HUES6 (cell line): ENCODE measurements at regions not wholly inside any gene's neighbourhood (a gene's known extent, or its start where the extent isn't known, plus 50 kb on each side); places are given as distances from the start of the nearest gene placed in this dataset.

ENCODE experiments used
- H3K27ac ChIP-seq: 2 replicates; pipeline ENCODE4 v1.7.0; 2013; ENCODE audit warnings: low read depth, mild to moderate bottlenecking, low read length, inconsistent platforms
- H3K27me3 ChIP-seq: 2 replicates; pipeline ENCODE4 v1.6.1; 2013; ENCODE audit warnings: low read length; ENCODE audit not compliant: control insufficient read depth, insufficient read depth
- H3K36me3 ChIP-seq: 2 replicates; pipeline ENCODE4 v1.6.1; 2013; ENCODE audit warnings: low read length; ENCODE audit not compliant: control insufficient read depth, insufficient read depth
- H3K4me1 ChIP-seq: 2 replicates; pipeline ENCODE4 v1.6.1; 2013; ENCODE audit warnings: low read length; ENCODE audit not compliant: control insufficient read depth, insufficient read depth
- H3K4me3 ChIP-seq: 2 replicates; pipeline ENCODE4 v1.5.1; 2013; ENCODE audit warnings: low read depth, low read length
- H3K9ac ChIP-seq: one replicate; pipeline ENCODE4 v1.6.1; 2013; ENCODE audit warnings: mild to moderate bottlenecking, low read length
- H3K9me3 ChIP-seq: 2 replicates; pipeline ENCODE4 v1.6.1; 2013; ENCODE audit warnings: low read depth, low read length; ENCODE audit not compliant: control insufficient read depth, insufficient read depth

DNA sequence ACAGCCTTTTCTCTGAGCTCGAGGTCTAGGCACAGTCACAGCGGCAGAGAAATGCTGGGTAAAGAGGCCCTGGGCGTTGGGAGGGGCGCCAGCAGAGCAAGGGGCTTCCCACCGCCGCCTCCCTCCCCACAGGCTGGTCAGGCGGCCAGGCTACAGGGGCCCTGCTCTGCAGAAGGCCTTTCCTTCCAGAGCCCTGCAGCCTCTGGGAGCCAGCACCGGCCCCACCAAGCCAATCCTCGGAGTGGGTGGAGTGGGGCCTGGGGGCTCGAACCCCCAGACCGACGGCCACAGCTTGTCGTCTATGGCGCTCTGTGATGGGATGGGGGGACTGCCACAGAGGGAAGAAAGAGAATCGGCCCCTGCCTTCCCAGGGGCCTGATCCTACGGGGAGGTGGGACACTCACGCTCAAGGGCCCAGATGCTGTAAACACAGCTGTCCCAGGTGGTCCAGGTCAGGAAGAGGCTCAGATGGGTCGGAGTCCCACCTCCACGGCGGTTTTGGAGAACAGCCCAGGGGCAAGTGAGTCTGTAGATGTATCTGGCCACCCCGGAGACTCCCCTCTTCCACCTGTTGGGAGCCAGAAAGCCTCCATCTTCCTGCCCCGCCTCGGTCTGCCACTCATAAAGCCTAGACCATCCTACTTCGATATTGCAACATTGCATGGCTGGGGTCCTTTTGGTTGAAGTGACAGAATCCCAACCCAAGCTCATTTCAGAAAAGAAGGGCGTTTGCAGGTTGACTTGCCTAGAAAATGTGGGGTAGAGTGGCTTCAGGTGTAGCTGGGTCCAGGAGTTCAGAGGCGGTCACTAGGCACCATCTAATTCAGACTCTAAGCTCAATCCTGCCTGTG is 95.6 kb downstream of the SIK1 start:
- Histone ChIP-seq H3K27me3 (0 out of 2 replicates have a peak, but pooled peaks cover 3% of the 10 kb centered on the region), H3K27ac (no peak overlapping the region), H3K4me3 (no peak overlapping the region)

DNA sequence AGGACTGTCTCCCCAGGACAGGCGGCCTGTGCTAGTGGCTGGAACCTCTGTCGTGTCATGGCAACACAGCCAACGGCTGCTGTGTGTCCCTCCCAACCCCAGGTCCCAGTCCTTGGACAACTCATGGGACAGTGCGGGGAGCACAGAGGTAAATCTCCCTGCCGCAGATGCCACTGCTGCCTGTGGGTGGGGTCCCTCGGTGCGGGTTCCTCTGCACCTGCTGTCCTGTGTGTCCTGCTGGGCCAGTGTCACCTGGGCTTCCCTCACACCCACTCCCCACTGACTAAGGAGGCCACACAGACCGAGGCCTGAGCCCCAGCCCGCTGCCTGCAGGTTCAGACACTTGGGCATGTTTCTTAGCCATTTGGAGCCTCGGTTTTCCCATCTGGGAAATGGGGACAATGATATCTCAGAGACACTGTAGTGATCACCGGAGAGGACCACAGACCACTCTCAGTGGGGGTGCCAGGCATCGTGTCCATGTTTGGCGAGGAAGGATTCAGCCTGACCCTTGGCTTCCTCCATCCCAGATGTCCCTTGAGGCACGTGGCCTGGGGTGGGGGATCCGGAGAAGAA is 96.5 kb downstream of the SIK1 start:
- Histone ChIP-seq H3K27me3 (0 out of 2 replicates have a peak, but pooled peaks cover 3% of the 10 kb centered on the region), H3K9me3 (no peaks in the 10 kb centered on the region), H3K27ac (no peak overlapping the region), H3K4me1 (peaks cover 17% of the 10 kb centered on the region), H3K36me3 (no peaks in the 10 kb centered on the region), H3K4me3 (no peak overlapping the region), H3K9ac (no peak overlapping the region)

More for the DNA sequence above, 95.6 kb downstream of the SIK1 start:
- H3K9me3 ChIP-seq = no peaks in the 10 kb centered on the region
- H3K36me3 ChIP-seq = no peaks in the 10 kb centered on the region
- peaks cover 17% of the 10 kb centered on the region for H3K4me1 ChIP-seq
- H3K9ac ChIP-seq = no peak overlapping the region

DNA sequence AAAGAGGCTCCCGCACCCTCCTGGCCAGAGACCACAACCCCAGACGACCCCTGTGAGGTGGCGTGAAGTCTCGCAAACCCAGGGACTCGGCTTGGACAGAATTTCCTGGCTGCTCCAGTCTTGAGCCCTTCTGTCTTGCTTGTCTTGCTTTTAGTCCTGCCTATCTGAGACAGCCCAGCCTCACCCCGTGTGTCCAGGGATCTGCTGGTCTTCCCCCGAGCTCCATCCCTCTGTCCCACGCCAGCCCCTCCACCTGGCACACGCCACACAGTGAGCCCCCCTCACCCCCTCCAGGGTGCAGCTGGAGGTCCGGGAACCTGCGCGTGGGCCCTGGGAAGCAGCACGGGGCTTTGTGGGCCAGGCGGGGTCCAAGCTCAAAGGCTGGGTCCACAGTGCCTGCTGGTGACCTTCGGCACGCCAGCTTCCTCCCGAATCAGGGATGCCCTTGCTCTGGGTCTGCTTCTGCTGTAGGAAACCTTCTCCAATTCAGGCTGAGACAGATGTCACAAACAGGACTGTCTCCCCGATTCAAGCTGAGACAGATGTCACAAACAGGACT is 97.1 kb downstream of the SIK1 start:
- Histone ChIP-seq H3K9me3 (no peaks in the 10 kb centered on the region), H3K36me3 (no peaks in the 10 kb centered on the region), H3K4me1 (peaks cover 17% of the 10 kb centered on the region), H3K27me3 (0 out of 2 replicates have a peak, but pooled peaks cover 3% of the 10 kb centered on the region), H3K27ac (no peak overlapping the region), H3K4me3 (no peak overlapping the region), H3K9ac (no peak overlapping the region)

DNA sequence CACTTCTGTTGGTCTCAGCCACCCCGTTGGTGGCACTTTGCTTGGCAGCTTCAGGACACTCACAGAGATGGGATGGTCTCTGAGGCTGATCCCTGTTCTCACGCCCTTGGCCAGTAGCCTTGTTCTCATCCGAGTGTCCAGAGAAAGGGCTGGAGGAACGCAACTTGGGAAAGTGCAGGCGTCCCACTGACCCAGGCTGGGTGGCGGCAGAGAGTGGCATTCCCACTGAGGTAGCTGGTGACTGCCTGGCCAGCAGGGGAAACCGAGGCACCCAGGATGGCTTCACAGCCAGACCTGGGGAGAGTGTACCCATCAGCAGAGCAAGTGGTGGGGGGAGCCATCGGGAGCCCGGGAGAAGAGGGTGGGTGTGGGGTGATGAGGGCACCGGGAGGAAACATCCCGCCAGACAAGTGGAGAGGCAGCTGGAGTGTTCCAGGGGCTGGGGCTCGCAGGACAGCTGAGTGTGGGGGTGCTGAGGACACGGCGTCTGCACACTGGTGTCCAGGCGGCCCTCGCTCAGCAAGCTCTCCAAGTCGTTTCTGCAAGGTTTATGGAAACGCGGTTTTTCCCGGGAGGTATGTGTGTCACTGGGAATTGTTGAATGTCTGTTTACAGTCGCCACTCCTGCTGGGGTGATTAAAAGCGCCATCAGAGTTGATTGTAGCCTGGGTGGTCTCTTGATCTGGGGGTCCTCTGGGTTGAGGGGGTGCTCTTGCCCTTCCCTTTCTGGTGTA is 97.8 kb downstream of the SIK1 start:
- Histone ChIP-seq H3K4me1 (peaks cover 17% of the 10 kb centered on the region), H3K27ac (no peak overlapping the region), H3K9ac (no peak overlapping the region), H3K4me3 (no peak overlapping the region), H3K36me3 (no peaks in the 10 kb centered on the region), H3K9me3 (no peaks in the 10 kb centered on the region), H3K27me3 (0 out of 2 replicates have a peak, but pooled peaks cover 3% of the 10 kb centered on the region)

DNA sequence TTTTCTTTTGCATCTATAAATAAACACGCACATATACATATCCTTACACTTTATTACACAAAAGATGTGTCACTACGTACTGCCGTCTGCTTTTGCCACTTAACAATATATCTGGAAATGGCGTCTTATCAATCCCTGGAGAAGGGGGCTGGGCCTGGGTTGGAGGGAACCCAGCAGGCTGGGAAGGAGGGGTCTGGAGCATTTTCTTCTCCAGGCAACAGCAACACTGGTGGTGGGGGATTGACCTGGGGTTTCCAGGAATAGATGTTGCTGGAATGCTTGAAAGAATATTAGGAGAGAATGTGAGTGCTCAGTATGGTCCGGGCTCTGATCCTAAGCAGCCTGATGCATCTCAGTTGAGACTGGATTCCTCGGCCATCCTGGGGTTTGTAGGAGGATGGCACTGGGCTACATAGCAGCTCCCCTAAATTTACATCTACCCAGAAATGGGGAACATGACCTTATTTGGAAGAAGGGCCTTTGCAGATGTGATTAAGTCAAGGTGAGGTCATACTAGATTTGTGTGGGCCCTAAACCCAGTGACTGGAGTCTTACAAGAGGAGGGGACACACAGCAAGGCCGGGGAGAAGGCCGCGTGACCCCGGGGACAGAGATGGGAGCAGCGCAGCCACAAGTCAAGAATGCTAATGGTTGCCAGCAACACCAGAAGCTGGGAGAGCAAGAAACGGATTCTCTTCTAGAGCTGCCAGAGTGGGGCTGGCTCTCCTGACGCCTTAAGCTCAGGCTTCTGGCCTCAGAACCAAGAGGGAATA is 98.6 kb downstream of the SIK1 start:
- H3K9me3 ChIP-seq = no peaks in the 10 kb centered on the region
- no peak overlapping the region for H3K9ac ChIP-seq
- no peaks in the 10 kb centered on the region for H3K27me3 ChIP-seq
- no peak overlapping the region for H3K27ac ChIP-seq
- H3K4me1 ChIP-seq = peaks cover 9% of the 10 kb centered on the region
- H3K4me3 ChIP-seq = no peak overlapping the region
- no peaks in the 10 kb centered on the region for H3K36me3 ChIP-seq

DNA sequence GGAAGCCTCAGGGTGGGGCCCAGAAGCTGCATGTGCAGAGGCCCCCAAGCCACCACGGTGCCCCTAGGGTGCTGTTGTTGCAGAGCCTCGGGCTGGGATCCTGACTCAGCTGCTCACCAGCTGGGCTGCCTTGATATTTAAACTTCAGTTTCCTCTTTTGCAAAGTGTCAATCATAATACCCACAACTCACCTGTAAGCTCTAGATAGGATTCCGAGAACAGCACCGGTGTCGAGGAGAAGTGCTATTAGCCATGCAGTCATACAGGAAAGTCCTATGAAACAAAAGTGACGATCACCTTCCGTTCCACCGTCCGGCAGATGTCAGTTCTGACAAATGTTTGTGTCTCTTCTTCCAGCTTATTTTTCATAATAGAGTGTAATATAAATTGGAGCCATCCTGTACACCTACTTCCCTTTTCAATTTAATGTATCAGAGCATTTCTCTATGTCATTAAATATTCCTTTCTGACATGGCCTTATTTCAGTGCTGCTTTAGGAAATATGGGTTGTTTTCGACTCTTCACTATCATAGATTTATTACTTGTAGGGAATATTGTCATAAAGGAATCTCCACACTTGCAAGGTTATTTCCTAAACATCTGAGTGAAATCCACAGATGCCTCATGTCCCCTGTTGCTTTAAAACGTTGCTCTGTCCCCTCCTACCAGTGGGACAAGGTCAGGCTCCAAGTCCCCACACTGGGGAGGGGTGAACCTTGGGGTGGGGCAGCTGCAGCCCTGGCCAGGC is 100.8 kb downstream of the SIK1 start:
- Histone ChIP-seq H3K9me3 (no peaks in the 10 kb centered on the region), H3K4me3 (no peak overlapping the region), H3K27ac (no peak overlapping the region), H3K27me3 (no peaks in the 10 kb centered on the region), H3K36me3 (no peaks in the 10 kb centered on the region), H3K9ac (no peak overlapping the region), H3K4me1 (no peaks in the 10 kb centered on the region; the same call in 1 of the 2 replicates)

DNA sequence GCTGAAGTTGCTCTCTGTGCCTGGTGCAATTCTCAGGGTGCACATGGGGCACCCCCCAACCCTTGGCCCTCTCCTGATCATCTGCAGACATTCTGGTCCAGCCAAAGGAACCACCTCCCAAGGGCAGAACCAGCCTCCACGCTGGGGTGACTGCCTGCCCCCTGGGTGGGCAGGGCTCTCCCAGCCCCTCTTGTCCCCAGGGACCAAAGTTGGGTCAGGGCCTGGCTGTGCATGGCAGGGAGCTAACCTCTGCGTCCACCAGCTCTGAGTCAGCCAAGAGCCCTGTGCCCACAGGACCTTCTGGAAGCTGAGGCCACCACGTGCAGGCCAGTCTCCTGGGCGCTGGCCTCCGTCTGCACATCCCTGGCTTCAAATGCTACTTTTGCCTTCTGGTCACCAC is 101.9 kb downstream of the SIK1 start:
- H3K27me3 ChIP-seq = no peaks in the 10 kb centered on the region
- H3K4me3 ChIP-seq = no peak overlapping the region
- H3K9me3 ChIP-seq = no peaks in the 10 kb centered on the region
- no peaks in the 10 kb centered on the region; the same call in 1 of the 2 replicates for H3K4me1 ChIP-seq
- H3K9ac ChIP-seq = no peak overlapping the region
- H3K27ac ChIP-seq = no peak overlapping the region
- H3K36me3 ChIP-seq = no peaks in the 10 kb centered on the region

DNA sequence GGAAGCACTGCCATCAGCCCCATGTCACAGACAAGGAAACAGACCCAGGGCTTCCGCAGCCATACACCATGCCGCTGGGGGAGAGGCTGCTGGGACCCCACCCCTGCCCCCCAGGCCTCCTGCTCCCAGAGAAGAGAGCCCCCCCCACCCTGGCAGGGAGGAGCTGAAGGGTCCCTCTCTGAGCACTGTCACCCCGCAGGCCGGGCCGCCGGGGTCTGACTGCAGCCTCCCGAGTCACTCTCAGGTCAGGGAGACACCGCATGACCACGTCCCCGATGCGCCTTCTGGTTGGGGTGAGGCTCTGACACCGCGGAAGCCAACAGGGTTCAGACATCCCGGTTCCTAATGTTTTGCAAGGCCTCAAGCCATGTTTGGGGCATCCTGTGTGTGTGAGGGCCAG is 102.3 kb downstream of the SIK1 start:
- H3K36me3 ChIP-seq = no peaks in the 10 kb centered on the region
- no peak overlapping the region for H3K4me3 ChIP-seq
- H3K4me1 ChIP-seq = no peaks in the 10 kb centered on the region; the same call in 1 of the 2 replicates
- H3K27me3 ChIP-seq = no peaks in the 10 kb centered on the region
- H3K9me3 ChIP-seq = no peaks in the 10 kb centered on the region
- H3K9ac ChIP-seq = no peak overlapping the region
- no peak overlapping the region for H3K27ac ChIP-seq

DNA sequence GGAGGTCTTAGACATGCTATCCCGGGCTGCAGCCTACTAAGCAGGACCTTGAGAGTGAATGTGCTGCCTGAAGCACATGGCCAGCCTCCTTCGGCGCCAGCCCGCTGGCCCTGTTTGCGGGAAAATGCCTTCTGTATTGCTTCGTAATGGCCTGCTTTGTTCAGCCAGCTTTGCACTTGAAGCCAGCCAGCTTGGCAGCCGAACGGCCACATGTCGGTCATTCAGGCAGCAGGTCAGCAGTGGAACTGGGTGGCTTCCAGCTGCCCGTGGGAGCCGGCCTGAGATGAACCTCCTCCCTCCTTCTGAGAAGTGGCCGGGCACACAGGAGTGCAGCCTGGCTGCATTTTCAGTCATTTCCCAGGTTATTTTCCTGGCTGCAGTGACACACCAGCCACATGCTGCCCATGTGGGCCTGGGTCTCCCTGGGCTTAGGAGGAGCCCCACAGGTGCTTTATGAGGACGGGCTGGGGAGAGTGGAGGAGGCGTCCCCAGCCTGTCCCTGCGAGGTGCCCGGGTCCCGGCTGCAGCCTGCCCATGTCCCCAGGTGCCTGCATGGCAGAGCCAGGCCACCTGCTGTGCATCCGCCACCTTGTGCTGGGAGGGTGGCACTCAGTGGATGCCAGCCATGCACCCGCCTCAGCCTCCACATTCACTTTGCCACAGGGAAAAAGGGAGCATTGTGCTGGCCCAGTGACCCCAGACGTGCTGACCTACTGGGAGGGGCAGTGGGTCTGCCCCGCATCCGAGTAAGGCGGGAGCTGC is 103.5 kb downstream of the SIK1 start:
- Histone ChIP-seq H3K9ac (no peak overlapping the region), H3K27ac (no peak overlapping the region), H3K27me3 (no peaks in the 10 kb centered on the region), H3K36me3 (no peaks in the 10 kb centered on the region), H3K4me1 (no peaks in the 10 kb centered on the region; the same call in 1 of the 2 replicates), H3K9me3 (peaks cover 2% of the 10 kb centered on the region), H3K4me3 (no peak overlapping the region)
